HCT116 (cell line): ENCODE measurements at regions not wholly inside any gene's neighbourhood (a gene's known extent, or its start where the extent isn't known, plus 50 kb on each side); places are given as distances from the start of the nearest gene placed in this dataset.
"Not testable (repeated sequence)": the region's sequence is repeated elsewhere in the genome, so short reads cannot be mapped to it uniquely, and the experiment has no call there.

Experiments
- ATAC-seq: fragments of 200-7000 bp; cut with Tn5 transposase; 2 replicates; pipeline ENCODE4 v1.9.1; 2020; ENCODE audit warnings: mild to moderate bottlenecking, moderate library complexity
- BruUV-seq: library from RNA; stranded (reverse); fragments of 400-500 nt; replicated peaks from 2 replicates; lab custom pipeline; 2021; lab: Mats Ljungman, UMichigan
- CTCF ChIA-PET: fragments of 300-600 bp; sonication (Branson Sonifier 250); formaldehyde crosslinking; loops from one replicate; lab custom pipeline; 2021; ENCODE audit warnings: antibody characterized with exemption; lab: Charles Lee
- POLR2A ChIA-PET: fragments of 300-600, 350-600 bp; sonication (Branson Sonifier 250); formaldehyde crosslinking; loops from one replicate; lab custom pipeline; 2021; ENCODE audit warnings: antibody characterized with exemption; lab: Charles Lee
- RAD21 ChIA-PET, 2 experiments: fragments of 300-600 bp; sonication (Branson Sonifier 250); formaldehyde crosslinking; loops; one replicate each; lab custom pipeline; 2023; ENCODE audit warnings: low total read pairs in 2 of 2; ENCODE audit not compliant: uncharacterized antibody in 2 of 2, unreplicated experiment in 2 of 2, low non-redundant PET in 1 of 2; lab: Charles Lee
- DNase-seq: peaks from one replicate; pipeline ENCODE4 v3.0.0-alpha.2; 2010; ENCODE audit warnings: low read depth, low spot score
- H2AFZ ChIP-seq: fragments of 200-600 bp; shearing (Covaris generic), sonication (generic); 2 replicates; pipeline ENCODE4 v1.6.1; 2017; ENCODE audit warnings: low read depth, mixed run types, mixed read lengths, antibody characterized with exemption, low read length; ENCODE audit not compliant: poor library complexity, severe bottlenecking
- H3K27ac ChIP-seq: 2 replicates; pipeline ENCODE4 v1.5.1; 2012; ENCODE audit warnings: low read depth, low read length
- H3K27me3 ChIP-seq: fragments of 200-600 bp; sonication (generic); 2 replicates; pipeline ENCODE4 v1.6.1; 2016; ENCODE audit warnings: mixed run types, low read length, mixed read lengths; ENCODE audit not compliant: insufficient read depth
- H3K36me3 ChIP-seq, 2 experiments: fragments of 200-500 bp in 1 of 2; fragments of 200-600 bp in 1 of 2; sonication (Bioruptor generic) in 1 of 2; sonication (generic) in 1 of 2; 2 replicates each; pipeline versions ENCODE4 v1.5.1 to v1.6.1; 2014 to 2016; ENCODE audit warnings: low read length in 2 of 2, inconsistent platforms in 1 of 2, mixed read lengths in 1 of 2, mixed run types in 1 of 2; ENCODE audit not compliant: insufficient read depth in 2 of 2, control insufficient read depth in 1 of 2
- H3K4me1 ChIP-seq, 2 experiments: fragments of 200-600 bp in 1 of 2; sonication (generic) in 1 of 2; 2 replicates each; pipeline versions ENCODE4 v1.5.1 to v1.6.1; 2012 to 2017; ENCODE audit warnings: low read length in 2 of 2, inconsistent platforms in 1 of 2, mild to moderate bottlenecking in 1 of 2, mixed read lengths in 1 of 2, mixed run types in 1 of 2, moderate library complexity in 1 of 2; ENCODE audit not compliant: insufficient read depth in 2 of 2, control insufficient read depth in 1 of 2
- H3K4me2 ChIP-seq: fragments of 200-600 bp; sonication (generic); 2 replicates; pipeline ENCODE4 v1.6.1; 2017; ENCODE audit warnings: mixed run types, low read length, mixed read lengths
- H3K4me3 ChIP-seq, 2 experiments: fragments of 200-600 bp in 1 of 2; sonication (generic) in 1 of 2; replicated peaks in 1 of 2; 2 replicates each; pipeline ENCODE4 v1.5.1; 2011 to 2016; ENCODE audit warnings: low read length in 2 of 2, control low read depth in 1 of 2, low read depth in 1 of 2, mild to moderate bottlenecking in 1 of 2, mixed read lengths in 1 of 2, mixed run types in 1 of 2
- H3K79me2 ChIP-seq: fragments of 200-600 bp; sonication (generic); 2 replicates; pipeline ENCODE4 v1.6.1; 2017; ENCODE audit warnings: mild to moderate bottlenecking, mixed run types, low read length, moderate library complexity, mixed read lengths; ENCODE audit not compliant: insufficient read depth
- H3K9ac ChIP-seq: fragments of 200-600 bp; sonication (generic); 2 replicates; pipeline ENCODE4 v1.6.1; 2016; ENCODE audit warnings: low read length, mixed read lengths
- H3K9me2 ChIP-seq: fragments of 200-600 bp; sonication (generic), shearing (Covaris generic); 2 replicates; pipeline ENCODE4 v1.6.1; 2017; ENCODE audit warnings: mixed run types, mild to moderate bottlenecking, moderate library complexity; ENCODE audit not compliant: insufficient read depth
- H3K9me3 ChIP-seq, 2 experiments: fragments of 200-500 bp in 1 of 2; fragments of 200-600 bp in 1 of 2; sonication (Bioruptor generic) in 1 of 2; sonication (generic) in 1 of 2; 2 replicates each; pipeline ENCODE4 v1.6.1; 2014 to 2017; ENCODE audit warnings: low read length in 2 of 2, mixed read lengths in 2 of 2, inconsistent platforms in 1 of 2, low read depth in 1 of 2, mild to moderate bottlenecking in 1 of 2, mixed run types in 1 of 2, moderate library complexity in 1 of 2; ENCODE audit not compliant: control insufficient read depth in 1 of 2, insufficient read depth in 1 of 2
- H4K20me1 ChIP-seq: fragments of 200-600 bp; sonication (generic), shearing (Covaris generic); 2 replicates; pipeline ENCODE4 v1.6.1; 2017; ENCODE audit warnings: mixed run types, mild to moderate bottlenecking, moderate library complexity; ENCODE audit not compliant: insufficient read depth
- CBX3 ChIP-seq: IDR thresholded peaks from 2 replicates; pipeline ENCODE4 v1.6.1; 2012; ENCODE audit warnings: low read depth
- CEBPB ChIP-seq: IDR thresholded peaks from 2 replicates; pipeline ENCODE4 v1.6.1; 2012; ENCODE audit warnings: low read depth
- CTCF ChIP-seq, 3 experiments: fragments of 200-600 bp in 1 of 3; sonication (generic) in 1 of 3; IDR thresholded peaks in 2 of 3; conservative IDR thresholded peaks in 1 of 3; 2 replicates each; pipeline ENCODE4 v1.5.1; 2012 to 2017; ENCODE audit warnings: low read depth in 2 of 3, low read length in 2 of 3, antibody characterized with exemption in 1 of 3, borderline replicate concordance in 1 of 3, control low read depth in 1 of 3, mild to moderate bottlenecking in 1 of 3, mixed read lengths in 1 of 3, mixed run types in 1 of 3, moderate library complexity in 1 of 3; ENCODE audit not compliant: insufficient read depth in 1 of 3
- EGR1 ChIP-seq: IDR thresholded peaks from 2 replicates; pipeline ENCODE4 v1.6.1; 2012; ENCODE audit warnings: low read depth
- EZH2 ChIP-seq: fragments of 200-600 bp; sonication (generic); IDR thresholded peaks from 2 replicates; pipeline ENCODE4 v1.6.1; 2017; ENCODE audit warnings: antibody characterized with exemption, mixed run types
- FOSL1 ChIP-seq: IDR thresholded peaks from 2 replicates; pipeline ENCODE4 v1.6.1; 2012; ENCODE audit warnings: low read depth
- JUND ChIP-seq: IDR thresholded peaks from 2 replicates; pipeline ENCODE4 v1.6.1; 2012
- MAX ChIP-seq: IDR thresholded peaks from 2 replicates; pipeline ENCODE4 v1.6.1; 2012
- POLR2AphosphoS5 ChIP-seq: IDR thresholded peaks from 2 replicates; pipeline ENCODE4 v1.6.1; 2011; ENCODE audit warnings: mild to moderate bottlenecking, low read depth, low read length, moderate library complexity
- REST ChIP-seq: IDR thresholded peaks from 2 replicates; pipeline ENCODE4 v1.6.1; 2012; ENCODE audit warnings: low read depth
- SIN3A ChIP-seq: IDR thresholded peaks from 2 replicates; pipeline ENCODE4 v1.6.1; 2012; ENCODE audit warnings: low read depth
- ZFX ChIP-seq: fragments of 450-650 bp; IDR thresholded peaks from 2 replicates; pipeline ENCODE4 v1.6.1; 2017
- ZNF274 ChIP-seq: fragments of 200-500 bp; sonication (Bioruptor generic); IDR thresholded peaks from 2 replicates; pipeline ENCODE4 v1.6.1; 2014; ENCODE audit warnings: mild to moderate bottlenecking, low read depth, low read length, inconsistent platforms
- intact Hi-C: fragments of 100-400 bp; cut with micrococcal nuclease; formaldehyde crosslinking; loops from 2 replicates; pipeline ENCODE4 v1.10.0; 2022

GRCh38 chr21:35190201-35190701 lies 141.1 kb upstream of the RUNX1 start (continued):
- TF ChIP-seq ZNF274 (no peak), EZH2 (no peak)

- H3K4me1 ChIP-seq, result peaks cover 12 to 23% of the 10 kb centered on the region in 2 experiments
- H2AFZ ChIP-seq, result no peak overlapping the region
- no peak overlapping the region for H3K4me2 ChIP-seq
- no peak for ATAC-seq
- no peaks in the 10 kb centered on the region for H3K79me2 ChIP-seq
- 0 out of 2 replicates have a peak, but pooled peaks cover 3% of the 10 kb centered on the region for H3K27me3 ChIP-seq
- no peak for DNase-seq
- no peaks in the 10 kb centered on the region for H3K9me3 ChIP-seq
- no peak overlapping the region for H3K9ac ChIP-seq
- intact Hi-C loops, result no loop called here
- H3K27ac ChIP-seq, result no peak overlapping the region; the same call in 1 of the 2 replicates
- H3K9me2 ChIP-seq, result no peaks in the 10 kb centered on the region
- TF ChIP-seq JUND, result no peak
- no peak for TF ChIP-seq ZFX
- TF ChIP-seq CEBPB, result no peak
- no peak for TF ChIP-seq CBX3
- TF ChIP-seq CTCF (IDR thresholded peaks at IDR 0.05 in 2 of 3, conservative IDR thresholded peaks at IDR 0.05 in 1 of 3; ENCODE audit: borderline replicate concordance in 1 of 3, insufficient read depth in 1 of 3, low read depth in 2 of 3, low read length in 2 of 3), result no peak
- TF ChIP-seq REST, result no peak
- no peak for TF ChIP-seq POLR2AphosphoS5
- no peak for TF ChIP-seq SIN3A
- no peak for TF ChIP-seq FOSL1
- no peak for TF ChIP-seq EGR1
- no peak for TF ChIP-seq MAX
- H4K20me1 ChIP-seq, result no peaks in the 10 kb centered on the region
- RAD21 ChIA-PET, result no interaction called here
- CTCF ChIA-PET, result no interaction called here
- no peaks in the 10 kb centered on the region for H3K36me3 ChIP-seq
- H3K4me3 ChIP-seq, result no peak overlapping the region
- POLR2A ChIA-PET, result interaction anchor here (1.0 kb wide), 1 partner anchor 15 kb away, joined by 4 read pairs; no protein-coding TSS in a partner anchor
- BruUV-seq, result no TSS peak
Observed at GRCh38 chr21:35189077-35189863, 140.2 kb upstream of the RUNX1 start.

GRCh38 chr21:35183389-35183788 lies 134.3 kb upstream of the RUNX1 start:
- H3K36me3 ChIP-seq, H3K79me2 ChIP-seq, H3K4me1 ChIP-seq, H3K4me2 ChIP-seq, CTCF ChIA-PET, intact Hi-C loops, H3K4me3 ChIP-seq, H3K27me3 ChIP-seq, POLR2A ChIA-PET, H3K27ac ChIP-seq, H2AFZ ChIP-seq, BruUV-seq, H4K20me1 ChIP-seq, H3K9me2 ChIP-seq, DNase-seq, H3K9me3 ChIP-seq, ATAC-seq, RAD21 ChIA-PET, H3K9ac ChIP-seq: not testable (repeated sequence)
